ENCODE measurements at regions not wholly inside any gene's neighbourhood (a gene's known extent, or its start where the extent isn't known, plus 50 kb on each side); places are given as distances from the start of the nearest gene placed in this dataset.

- TF ChIP-seq CTCF (IDR thresholded peaks at IDR 0.05; ENCODE audit: unreplicated experiment) = no peak
- no peak for DNase-seq (ENCODE audit: low spot score)
- H3K36me3 Mint-ChIP-seq (ENCODE audit: low read depth, unreplicated experiment) = peaks cover 3% of the 10 kb centered on the region
- H3K27ac Mint-ChIP-seq (ENCODE audit: unreplicated experiment) = no peak overlapping the region
- H3K4me3 Mint-ChIP-seq (ENCODE audit: unreplicated experiment) = no peak overlapping the region
- no peaks in the 10 kb centered on the region for H3K4me1 Mint-ChIP-seq (ENCODE audit: unreplicated experiment)
- H3K9me3 Mint-ChIP-seq (ENCODE audit: unreplicated experiment) = no peaks in the 10 kb centered on the region
- no peaks in the 10 kb centered on the region for H3K27me3 Mint-ChIP-seq (ENCODE audit: unreplicated experiment)
These were observed 390.4 kb downstream of the KLF5 start for GRCh38 chr13:73449252-73449651.

GRCh38 chr13:73440296-73440895 lies 381.6 kb downstream of the KLF5 start:
- no peaks in the 10 kb centered on the region for H3K27me3 Mint-ChIP-seq (ENCODE audit: unreplicated experiment)
- no peak for TF ChIP-seq CTCF (IDR thresholded peaks at IDR 0.05; ENCODE audit: unreplicated experiment)
- H3K4me3 Mint-ChIP-seq (ENCODE audit: unreplicated experiment) = no peak overlapping the region
- DNase-seq (ENCODE audit: low spot score) = peak; percentile 7
- H3K27ac Mint-ChIP-seq (ENCODE audit: unreplicated experiment) = no peak overlapping the region
- H3K4me1 Mint-ChIP-seq (ENCODE audit: unreplicated experiment) = no peaks in the 10 kb centered on the region
- H3K36me3 Mint-ChIP-seq (ENCODE audit: low read depth, unreplicated experiment) = peaks cover 5% of the 10 kb centered on the region
- peaks cover 9% of the 10 kb centered on the region for H3K9me3 Mint-ChIP-seq (ENCODE audit: unreplicated experiment)

- Mint-ChIP-seq H3K4me3 (ENCODE audit: unreplicated experiment) (no peak overlapping the region), H3K9me3 (ENCODE audit: unreplicated experiment) (peaks cover 5% of the 10 kb centered on the region), H3K4me1 (ENCODE audit: unreplicated experiment) (peaks cover 4% of the 10 kb centered on the region), H3K36me3 (ENCODE audit: low read depth, unreplicated experiment) (peaks cover 5% of the 10 kb centered on the region), H3K27me3 (ENCODE audit: unreplicated experiment) (no peaks in the 10 kb centered on the region), H3K27ac (ENCODE audit: unreplicated experiment) (no peak overlapping the region)
- no peak for TF ChIP-seq CTCF (IDR thresholded peaks at IDR 0.05; ENCODE audit: unreplicated experiment)
- no peak for DNase-seq (ENCODE audit: low spot score)
These were observed 375.1 kb downstream of the KLF5 start for GRCh38 chr13:73433890-73434289.

GRCh38 chr13:73433458-73433857 lies 374.7 kb downstream of the KLF5 start:
- H3K9me3 Mint-ChIP-seq (ENCODE audit: unreplicated experiment) = peaks cover 5% of the 10 kb centered on the region

More at GRCh38 chr13:73433458-73433857, 374.7 kb downstream of the KLF5 start:
- no peak overlapping the region for H3K4me3 Mint-ChIP-seq (ENCODE audit: unreplicated experiment)
- no peaks in the 10 kb centered on the region for H3K27me3 Mint-ChIP-seq (ENCODE audit: unreplicated experiment)
- H3K4me1 Mint-ChIP-seq (ENCODE audit: unreplicated experiment) = peaks cover 4% of the 10 kb centered on the region
- no peak for TF ChIP-seq CTCF (IDR thresholded peaks at IDR 0.05; ENCODE audit: unreplicated experiment)
- H3K27ac Mint-ChIP-seq (ENCODE audit: unreplicated experiment) = no peak overlapping the region
- no peak for DNase-seq (ENCODE audit: low spot score)
- H3K36me3 Mint-ChIP-seq (ENCODE audit: low read depth, unreplicated experiment) = peaks cover 5% of the 10 kb centered on the region

Measured in endothelial cell (in vitro differentiated cells).